ENCODE measurements at regions not wholly inside any gene's neighbourhood (a gene's known extent, or its start where the extent isn't known, plus 50 kb on each side); places are given as distances from the start of the nearest gene placed in this dataset.
"Not testable (repeated sequence)": the region's sequence is repeated elsewhere in the genome, so short reads cannot be mapped to it uniquely, and the experiment has no call there.

DNA sequence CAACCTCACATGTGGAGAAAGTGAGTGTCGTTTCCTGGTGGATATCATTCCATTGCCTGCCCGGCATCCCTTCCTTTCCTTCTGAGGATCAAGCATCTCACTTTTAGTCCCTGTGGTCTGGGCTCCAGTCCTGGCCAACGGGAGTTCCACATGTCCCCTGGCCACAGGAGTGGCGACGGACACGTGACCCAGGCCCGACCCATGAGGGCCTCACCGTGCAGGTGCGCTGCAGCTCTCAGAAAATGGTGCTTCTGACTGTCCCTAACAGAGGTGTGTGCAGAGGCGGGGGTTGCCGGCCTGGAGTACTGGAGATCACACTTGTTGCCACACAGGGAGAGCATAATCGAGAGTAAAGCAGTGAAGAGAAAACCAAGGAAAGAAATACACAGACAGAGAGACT, 476.9 kb upstream of the FRG1 start:
- no peak for DNase-seq

DNA sequence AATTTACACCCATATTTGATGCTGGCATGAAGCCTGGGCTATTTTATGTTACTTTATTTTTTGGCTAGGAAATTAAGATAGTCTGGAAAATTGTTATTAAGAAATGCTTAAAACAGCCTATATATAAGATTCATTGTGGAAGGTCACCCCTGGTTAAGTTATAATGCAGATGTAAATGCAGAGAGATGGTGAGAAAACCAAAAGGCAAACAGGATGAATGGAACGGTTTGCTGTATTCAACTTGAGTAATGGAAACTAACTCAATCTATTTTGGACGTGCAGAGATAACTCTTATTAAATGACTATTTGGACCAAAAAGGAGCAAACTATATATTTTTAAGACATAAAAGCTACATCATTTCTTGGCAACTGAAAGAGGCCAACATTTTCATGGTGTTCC, 446.3 kb upstream of the FRG1 start:
- DNase-seq: no peak

DNA sequence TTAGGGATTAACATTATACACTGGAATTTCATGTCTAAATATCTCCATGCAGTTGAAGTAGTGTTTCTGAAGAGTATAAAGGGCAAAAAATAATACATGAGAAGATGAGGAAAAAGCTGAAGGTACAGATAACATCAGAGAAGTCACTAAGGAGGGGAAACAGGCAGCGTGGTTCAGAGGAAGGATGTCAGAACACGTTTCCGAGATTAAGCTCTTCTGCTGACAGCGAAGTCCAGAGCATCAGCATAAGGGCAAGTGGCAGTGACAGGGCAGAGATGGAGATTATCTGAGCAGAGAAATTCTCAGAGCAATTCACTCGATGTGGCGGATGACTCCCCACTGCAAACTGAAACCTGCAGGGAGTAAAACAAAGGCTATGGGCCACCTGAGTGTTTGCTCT, 443.2 kb upstream of the FRG1 start:
- DNase-seq: no peak

DNA sequence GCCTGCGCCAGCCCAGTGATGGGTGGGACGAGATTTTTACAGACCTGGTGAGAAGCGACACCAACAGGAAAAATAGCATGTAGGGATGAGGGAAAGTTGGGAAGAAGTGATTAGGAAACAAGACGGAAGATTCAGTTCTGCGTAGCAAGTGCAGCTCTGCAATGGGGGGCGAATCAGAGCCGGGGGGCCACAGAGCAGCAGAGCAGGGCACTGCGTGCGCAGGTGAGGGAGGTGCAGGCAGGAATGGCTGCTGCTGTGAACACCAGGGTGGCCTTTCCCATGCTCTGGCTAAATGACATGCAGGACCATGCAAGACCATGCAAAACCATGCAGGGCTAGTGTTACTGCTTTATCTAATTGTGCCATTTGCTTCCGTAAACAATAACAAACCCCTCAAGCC, 442.7 kb upstream of the FRG1 start:
- DNase-seq: no peak

DNA sequence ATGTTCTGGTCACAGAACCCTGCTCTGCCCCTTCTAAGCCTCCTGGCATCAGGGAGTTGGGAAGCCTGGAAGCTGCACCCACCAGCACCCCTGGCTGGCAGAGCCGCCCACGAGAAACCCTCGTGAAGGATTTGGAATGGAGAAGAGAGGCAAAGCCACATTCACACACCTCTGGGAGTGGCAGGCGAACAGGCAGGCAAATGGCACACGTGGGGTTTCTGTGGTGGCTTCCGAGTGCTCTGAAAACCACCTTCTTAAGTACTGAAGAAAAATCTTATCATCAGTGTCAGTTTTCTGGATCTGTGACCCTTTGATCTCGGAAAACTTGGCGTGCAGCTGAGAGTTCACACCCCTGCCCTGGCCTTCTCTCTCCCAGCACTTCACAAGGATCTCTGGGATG, 442.2 kb upstream of the FRG1 start:
- no peak for DNase-seq

DNA sequence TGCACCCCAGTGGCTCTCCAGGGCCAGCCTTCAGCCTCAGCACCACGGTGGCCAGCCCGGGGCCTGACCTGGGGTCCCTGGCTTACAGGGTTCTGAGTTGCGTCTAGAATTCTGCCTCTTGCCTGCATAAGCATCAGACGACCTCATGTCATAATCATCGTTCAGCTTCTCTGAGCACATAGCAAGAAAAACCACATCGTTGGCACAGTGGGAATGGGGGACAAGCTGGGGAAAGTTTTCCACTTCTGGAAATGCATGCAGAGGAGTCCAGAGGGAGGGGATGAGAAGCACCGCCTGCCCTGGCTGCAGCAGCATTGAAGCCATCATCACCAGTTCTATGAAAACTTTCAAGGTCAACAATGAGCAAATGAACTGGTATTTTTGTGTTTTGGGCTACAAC, 441.0 kb upstream of the FRG1 start:
- no peak for DNase-seq

DNA sequence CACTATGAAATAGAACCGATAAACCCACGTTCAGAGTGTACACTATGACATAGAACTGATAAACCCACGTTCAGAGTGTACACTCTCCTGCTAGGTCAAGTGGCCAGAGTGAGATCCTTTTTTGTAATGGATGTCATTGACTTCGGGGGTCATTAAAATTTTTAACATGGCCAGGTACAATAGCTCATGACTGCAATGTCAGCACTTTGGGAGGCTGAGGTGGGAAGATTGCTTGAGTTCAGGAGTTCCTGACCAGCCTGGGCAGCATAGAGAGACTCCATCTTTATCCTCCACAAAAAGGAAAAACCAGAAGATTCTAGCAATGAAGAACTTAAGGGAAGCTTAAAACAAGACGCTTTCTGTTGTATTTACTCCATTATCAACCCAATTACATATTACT, 439.7 kb upstream of the FRG1 start:
- no peak for DNase-seq

DNA sequence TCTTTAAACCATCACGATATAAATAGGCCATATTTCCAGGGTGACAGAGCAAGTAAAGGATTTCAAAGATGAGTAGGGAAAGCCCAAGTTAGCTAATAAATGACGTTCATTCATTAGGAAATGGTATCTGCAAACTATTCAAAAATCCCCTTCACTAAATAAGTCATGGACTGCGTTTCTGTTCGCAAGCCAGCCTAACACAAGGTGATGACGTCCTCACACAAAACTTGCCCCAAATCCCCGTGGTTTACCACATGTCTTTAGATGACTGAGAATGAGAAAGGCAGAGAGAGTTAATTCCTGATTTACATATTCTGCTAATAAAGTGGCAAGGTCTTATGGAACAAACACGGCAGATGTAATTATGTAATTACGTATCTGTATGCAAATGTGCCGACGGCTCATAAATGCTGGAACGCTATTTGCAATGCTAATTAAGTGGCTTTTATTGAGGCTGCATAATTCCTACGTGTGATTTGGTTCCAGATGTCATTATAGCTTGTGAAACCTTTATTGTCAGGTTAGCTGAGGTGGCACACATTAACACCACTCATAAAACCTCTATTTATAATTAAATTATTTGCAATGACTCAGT, 437.7 kb upstream of the FRG1 start:
- DNase-seq: no peak

DNA sequence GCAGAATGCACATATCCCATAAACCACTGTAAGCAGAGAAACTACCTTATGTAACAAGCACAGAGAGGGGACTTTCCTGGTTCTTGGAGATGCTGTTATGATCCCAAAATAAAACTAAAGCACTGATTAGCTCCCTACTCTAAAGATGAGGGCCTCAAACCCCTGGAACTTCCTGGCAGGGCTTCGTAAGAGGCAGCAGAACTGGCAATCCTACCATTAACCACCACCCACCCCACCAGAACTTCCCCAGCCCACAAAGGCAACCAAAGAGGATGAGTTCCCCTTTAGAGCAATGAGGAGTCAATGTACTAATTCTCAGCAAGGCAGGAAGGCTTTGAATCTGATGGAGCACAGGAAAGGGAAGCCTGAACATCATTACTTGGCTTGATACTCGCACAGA, 436.5 kb upstream of the FRG1 start:
- no peak for DNase-seq

DNA sequence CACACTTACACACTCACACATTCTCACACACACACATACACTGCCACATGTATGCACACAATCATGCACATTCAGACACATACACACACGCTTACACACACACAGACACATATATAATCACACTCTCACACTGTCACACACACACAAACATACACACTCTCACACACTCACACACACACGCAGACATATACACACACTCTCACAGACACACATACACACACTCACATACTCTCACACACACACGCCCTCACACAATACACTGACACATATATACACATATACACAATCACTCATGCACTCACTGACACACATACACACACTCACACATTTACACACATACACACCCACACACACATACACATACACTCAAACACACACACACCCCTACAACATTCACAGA, 435.3 kb upstream of the FRG1 start:
- no peak for DNase-seq

DNA sequence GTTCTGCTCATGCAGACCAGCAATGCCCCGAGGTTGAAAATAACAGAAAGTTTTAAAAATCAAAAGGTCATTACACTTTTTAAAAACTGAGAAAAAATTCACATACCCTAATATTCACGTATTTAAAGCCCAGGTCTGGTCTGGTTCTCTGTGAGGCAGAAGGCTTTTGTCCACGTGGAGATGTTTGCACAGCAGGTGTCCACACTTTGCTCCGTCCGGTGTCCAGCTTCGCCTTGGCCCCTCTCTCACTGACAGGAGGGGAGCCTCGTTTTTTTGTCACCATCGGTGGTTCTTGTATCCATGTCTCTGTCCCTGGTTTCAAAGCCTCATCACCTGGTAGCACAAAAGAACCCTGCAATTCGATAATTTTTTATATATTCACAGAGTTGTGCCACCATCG, 434.6 kb upstream of the FRG1 start:
- DNase-seq: no peak

DNA sequence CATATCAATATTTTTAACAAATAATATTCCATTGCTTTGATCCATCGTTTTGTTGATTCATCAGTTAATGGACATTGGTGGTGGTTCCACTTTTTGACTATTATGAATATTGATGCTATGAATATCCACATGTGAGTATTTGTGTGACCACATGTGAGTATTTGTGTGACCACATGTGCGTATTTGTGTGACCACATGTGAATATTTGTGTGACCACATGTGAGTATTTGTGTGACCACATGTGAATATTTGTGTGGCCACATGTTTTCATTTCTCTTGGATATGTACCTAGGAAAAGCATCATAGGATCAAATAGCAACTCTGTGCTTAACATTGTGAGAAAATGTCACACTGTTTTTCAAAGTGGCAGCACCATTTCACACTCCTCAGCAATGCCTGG, 433.6 kb upstream of the FRG1 start:
- DNase-seq: no peak

DNA sequence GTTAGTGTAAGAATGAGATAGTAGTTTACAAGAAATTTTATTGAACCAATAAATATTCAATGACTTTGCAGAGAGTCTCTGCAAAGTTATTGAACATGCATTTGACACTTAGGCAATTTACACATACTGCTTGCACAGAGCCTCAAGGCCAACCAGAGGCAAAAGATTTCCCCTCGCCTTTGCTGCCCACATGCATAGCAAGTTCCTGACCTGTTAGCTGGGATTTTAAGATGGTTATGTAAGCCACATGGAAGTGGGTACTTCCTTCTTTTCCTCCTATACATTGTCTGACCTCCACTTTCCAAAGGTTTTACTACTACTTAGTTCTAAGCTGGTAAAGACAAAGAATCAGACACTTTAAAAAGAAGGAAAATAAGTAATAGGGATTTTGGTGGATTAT, 430.1 kb upstream of the FRG1 start:
- no peak for DNase-seq

DNA sequence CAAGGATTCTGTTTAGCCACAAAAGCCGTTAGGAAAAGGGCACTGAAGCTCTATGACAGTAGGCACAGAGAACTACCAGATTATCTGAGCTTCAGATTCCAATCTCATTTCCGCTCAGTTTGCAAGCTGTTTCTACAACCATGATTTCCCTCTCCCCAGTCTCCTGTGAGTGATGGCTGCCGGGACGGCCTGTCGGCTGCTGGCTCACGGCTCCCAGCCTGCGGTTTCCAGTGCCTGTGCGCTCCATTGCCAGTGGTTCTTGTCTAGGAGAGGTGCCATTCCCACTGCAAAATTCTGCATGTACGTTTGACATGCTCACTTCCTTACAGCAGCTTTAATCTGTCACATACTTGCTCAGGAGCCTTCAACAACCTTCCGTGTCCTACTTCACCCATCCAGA, 429.1 kb upstream of the FRG1 start:
- DNase-seq: no peak

DNA sequence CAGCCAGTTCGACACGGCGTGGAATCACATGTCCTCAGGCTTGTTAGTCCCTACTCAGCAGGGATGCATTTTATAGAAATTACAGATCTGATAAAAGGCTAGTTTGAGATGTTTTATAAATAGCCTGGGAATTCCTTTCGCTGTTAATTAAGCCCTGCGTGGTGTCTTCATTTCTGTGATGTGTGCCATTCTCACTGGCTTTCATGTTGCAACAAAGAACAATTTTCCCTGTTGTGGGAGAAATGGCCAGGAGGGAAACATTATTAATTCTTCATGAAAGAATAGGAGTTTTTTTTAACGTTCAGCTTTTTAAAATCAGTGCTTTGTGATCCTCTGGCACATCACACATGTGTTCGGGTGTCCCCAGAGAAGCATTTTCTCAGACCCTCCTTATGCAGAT, 427.3 kb upstream of the FRG1 start:
- no peak for DNase-seq

DNA sequence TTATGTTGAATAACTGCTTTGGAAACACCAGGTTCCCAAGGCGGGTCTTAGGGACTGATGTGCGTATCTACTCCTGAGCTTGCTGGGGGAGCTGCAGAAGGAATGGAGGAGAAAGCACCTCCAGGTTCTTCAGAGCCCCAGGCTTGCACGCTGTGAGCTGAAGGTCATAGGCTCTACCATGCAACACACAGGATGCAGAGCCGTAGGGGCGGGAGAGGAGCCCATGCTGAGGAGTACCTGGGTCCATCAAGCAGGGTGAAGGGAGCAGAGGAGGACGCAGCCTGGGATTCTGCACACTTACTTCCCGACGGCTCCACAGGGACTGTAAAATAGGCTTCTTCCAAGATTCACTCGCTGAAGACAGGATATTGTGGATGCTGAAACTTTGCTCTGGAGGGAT, 426.5 kb upstream of the FRG1 start:
- no peak for DNase-seq

DNA sequence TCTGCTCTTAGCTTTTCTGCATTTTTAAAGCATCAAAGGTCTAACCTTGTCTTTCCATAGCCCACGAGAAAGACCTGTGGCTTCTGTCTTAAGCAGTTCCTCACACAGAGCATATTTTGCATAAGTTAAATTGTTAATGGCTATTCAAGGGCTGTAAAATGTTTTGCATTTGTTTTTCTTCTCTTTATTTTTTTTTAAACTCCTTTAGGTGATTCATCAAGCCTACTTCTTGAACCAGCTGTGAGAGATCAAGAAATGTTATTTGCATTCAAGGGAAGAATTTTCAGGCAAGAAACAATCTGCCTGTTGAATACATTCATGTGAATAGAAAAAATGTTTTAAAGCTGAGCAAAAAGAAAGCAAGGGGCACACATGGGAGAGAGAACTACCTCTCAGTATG, 423.8 kb upstream of the FRG1 start:
- no peak for DNase-seq

DNA sequence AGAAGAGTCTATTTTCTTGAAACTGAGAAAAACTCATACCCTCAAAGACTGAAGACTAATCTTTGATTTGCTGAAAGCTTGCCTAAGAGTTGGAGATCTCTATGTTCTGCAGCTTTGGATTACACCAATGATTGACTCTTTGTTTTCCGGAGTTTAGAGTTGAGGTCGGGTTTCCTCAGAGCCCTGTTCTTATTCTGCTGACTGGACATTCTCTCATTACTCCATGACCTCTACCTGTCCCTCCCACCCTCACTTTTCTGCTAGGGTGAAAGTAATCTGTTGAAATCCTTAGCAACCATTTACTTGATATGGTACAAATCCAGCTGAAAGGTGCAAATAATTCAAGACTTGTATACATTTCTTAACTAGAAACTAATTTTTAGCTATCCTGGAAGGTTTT, 421.5 kb upstream of the FRG1 start:
- no peak for DNase-seq

DNA sequence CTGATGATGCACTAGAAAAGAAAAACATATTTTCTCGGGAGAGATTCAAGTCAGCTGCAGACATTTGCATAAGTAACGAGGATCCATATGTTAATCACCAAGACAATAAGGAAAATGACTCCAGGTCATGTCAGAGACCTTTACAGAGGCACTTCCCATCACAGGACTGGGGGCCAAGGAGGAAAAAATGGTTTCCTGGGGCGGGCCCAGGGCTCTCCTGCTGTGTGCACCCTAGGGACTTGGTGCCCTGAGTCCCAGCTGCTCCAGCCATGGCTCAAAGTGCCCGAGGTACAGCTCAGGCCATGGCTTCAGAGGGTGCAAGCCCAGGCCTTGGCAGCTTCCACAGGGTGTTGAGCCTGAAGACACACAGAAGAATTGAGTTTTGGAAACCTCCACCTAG, 415.4 kb upstream of the FRG1 start:
- DNase-seq: no peak

DNA sequence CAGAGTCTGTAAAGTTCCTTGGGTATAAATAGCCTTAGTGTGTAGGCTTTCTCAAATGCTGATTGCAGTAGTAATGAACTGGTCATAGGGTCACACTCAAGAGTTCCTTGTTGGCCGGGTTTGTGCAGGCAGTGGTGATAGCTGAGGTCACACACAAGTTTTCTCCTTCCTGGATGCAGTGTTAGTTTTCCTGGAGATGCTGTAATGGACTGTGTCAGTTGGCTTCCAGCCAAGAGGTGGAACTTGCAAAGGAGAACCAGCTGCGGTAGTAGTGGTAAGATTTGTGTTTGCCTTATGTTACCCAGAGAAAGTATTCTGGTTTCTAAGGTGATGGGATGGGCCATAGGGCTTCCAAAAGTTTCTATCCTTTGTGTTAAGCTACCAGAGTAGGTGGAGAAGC, 409.8 kb upstream of the FRG1 start:
- DNase-seq: no peak

DNA sequence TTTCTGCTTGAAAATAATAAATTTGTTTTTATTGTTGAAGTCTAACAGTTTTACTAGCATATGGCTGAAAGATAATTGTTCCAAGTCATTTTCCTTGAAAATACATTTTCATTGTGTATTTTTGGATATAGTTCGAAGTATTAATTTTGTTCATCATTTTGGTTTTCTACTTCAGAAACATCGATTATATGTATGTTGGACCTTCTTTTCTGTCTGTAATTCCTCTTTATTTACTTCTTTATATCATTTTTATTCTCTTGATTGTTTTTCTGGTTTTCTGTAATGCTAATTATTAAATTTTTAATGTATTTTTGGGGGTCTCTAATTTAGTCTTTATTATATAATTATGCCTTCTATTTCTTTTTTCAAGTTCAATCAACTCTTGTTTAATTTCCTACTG, 407.1 kb upstream of the FRG1 start:
- DNase-seq: no peak

DNA sequence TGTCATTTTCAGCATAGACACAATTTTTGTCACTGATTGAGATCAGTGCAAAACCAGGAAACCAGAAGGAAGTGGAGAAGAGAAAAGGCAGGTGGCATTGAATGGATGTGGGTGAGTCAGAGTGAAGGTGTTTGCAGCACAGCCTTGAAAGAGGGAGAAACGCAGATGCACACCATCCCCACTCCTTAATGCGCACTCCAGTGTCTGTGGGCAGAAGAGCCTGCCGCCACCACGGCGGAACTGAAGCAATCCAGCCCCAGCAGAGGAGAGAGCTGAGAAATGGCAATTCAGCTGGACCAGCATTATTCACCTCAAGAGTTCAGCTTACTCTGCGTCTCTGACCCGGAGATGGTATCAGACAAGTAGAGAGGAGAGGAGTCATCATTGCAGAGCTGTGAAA, 393.1 kb upstream of the FRG1 start:
- no peak for DNase-seq

DNA sequence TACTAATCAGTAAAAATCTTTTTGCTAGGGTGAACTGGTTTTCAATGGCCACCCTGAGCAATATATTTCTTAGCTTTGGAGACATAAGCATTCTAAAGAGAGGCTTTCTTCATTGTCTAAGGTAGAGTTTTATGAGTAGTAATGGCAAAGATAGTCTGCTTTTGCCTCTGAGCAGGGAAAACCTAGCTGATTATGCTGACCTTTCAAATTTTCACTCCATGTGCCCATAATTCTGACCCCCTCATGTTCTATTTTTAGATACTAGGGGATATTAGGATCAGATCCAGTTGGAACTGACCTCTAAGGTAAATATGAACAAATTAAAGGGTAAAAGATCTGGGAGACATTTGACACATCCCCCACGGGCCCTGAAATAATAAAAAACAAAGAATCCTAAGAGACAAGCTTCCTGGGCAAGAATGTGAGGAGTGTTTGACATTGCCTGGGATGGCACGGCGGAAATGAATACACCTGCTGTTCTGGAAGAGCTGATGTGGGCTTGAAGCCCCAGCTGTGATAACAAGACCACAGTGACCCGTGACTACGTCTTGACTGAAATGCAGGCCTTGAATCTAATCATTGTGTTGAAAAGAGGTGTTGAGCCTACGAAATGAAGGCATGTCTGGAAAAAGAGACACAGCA, 392.1 kb upstream of the FRG1 start:
- no peak for DNase-seq

DNA sequence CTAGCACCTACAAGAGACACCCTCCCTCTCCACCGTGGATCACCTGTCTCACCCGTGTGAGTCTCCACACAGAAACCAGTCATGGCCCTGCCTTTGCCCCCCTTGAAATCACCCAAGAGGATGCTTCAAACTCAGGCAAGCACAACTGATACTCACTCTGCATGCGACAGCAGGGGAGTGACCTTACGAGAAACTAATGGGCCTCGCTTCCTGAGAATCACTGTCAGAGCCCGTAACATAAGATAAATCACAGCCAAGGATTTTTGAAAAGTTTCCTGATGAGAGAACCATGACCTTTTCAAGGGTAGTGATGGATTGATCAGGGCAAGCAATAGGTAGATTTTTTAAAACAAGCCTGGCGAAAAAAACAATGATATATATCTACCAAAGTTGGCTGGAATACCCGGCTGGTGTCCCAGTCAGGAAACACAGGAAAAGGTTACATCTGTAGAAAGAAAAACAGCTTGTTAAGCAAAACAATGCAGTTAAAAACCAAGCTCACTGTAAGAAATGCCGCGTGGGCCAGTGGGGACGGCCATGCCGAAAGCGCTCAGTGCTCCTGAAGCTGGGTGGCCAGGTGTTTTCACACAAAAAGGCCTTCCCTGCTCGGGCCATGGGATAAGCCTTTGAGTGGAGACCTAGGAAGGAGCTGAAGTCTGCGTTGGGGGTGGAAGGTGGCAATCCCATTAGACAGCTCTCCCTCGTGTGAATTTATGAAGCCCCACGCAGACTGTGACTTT, 388.6 kb upstream of the FRG1 start:
- not testable (repeated sequence) for DNase-seq

DNA sequence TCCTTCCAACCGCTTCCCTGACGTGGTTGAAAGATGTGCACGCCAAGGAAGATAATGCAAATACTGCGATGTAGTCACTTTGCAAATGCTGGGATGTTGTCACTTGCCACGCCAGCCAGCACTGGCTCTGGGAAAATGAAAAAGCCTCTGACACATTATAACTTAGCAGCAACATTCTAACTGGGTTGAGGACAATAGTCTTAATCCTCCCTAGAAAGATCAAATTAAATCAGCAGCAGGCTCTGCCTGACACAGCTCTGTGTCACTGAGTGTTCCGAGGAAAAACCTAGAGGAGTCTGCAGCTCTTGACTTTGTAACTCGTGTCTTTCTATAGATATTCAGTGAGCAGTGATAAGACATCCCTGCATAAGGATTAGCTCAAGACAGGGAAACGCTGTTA, 380.1 kb upstream of the FRG1 start:
- DNase-seq: not testable (repeated sequence)
